ENCODE measurements at regions not wholly inside any gene's neighbourhood (a gene's known extent, or its start where the extent isn't known, plus 50 kb on each side); places are given as distances from the start of the nearest gene placed in this dataset.

GRCh38 chr3:168989396-168989795 lies 674.1 kb downstream of the MECOM start:
- TF ChIP-seq CTCF (IDR thresholded peaks at IDR 0.05) = no peak
- TF ChIP-seq POLR2A (IDR thresholded peaks at IDR 0.05) = no peak

Measured in adrenal gland (tissue), 5 donors.